Brain microvascular endothelial cell (primary cell): ENCODE measurements at regions not wholly inside any gene's neighbourhood (a gene's known extent, or its start where the extent isn't known, plus 50 kb on each side); places are given as distances from the start of the nearest gene placed in this dataset.

ENCODE experiments used
- DNase-seq: peaks from one replicate; pipeline ENCODE4 v3.0.0-alpha.2; 2020
- H3K27ac ChIP-seq: fragments of 250-450 bp; sonication (Bioruptor Pico); 2 replicates; pipeline ENCODE4 v1.5.1; 2020; ENCODE audit warnings: mild to moderate bottlenecking, moderate library complexity
- H3K27me3 ChIP-seq: fragments of 250-450 bp; sonication (Bioruptor Pico); replicated peaks from 2 replicates; pipeline ENCODE4 v1.5.1; 2020; ENCODE audit warnings: mild to moderate bottlenecking
- H3K36me3 ChIP-seq: fragments of 250-450 bp; sonication (Bioruptor Pico); replicated peaks from 2 replicates; pipeline ENCODE4 v1.5.1; 2020; ENCODE audit warnings: mild to moderate bottlenecking
- H3K4me3 ChIP-seq: 2 replicates; pipeline ENCODE4 v1.5.1; 2011; ENCODE audit warnings: low read depth, mild to moderate bottlenecking, control low read depth, low read length, moderate library complexity
- CTCF ChIP-seq: IDR thresholded peaks from 2 replicates; pipeline ENCODE4 v1.5.1; 2011; ENCODE audit warnings: low read depth, mild to moderate bottlenecking, moderate library complexity, low read length, control low read depth, inconsistent platforms; ENCODE audit errors: missing control alignments
- in situ Hi-C: cut with HindIII; loops from 2 replicates; pipeline ENCODE4 v1.10.0; 2017; ENCODE audit warnings: low sequenced_read_pairs, low pct_ligation_motif_present

- TF ChIP-seq CTCF = no peak
- Histone ChIP-seq H3K27me3 (peaks cover 5% of the 10 kb centered on the region), H3K27ac (no peak overlapping the region)
Observed at GRCh38 chr2:204223046-204223445, 286.5 kb downstream of the ICOS start.

GRCh38 chr2:204223544-204223943 is 287.0 kb downstream of the ICOS start:
- Histone ChIP-seq H3K36me3 (no peaks in the 10 kb centered on the region), H3K4me3 (no peak overlapping the region), H3K27ac (no peak overlapping the region), H3K27me3 (peaks cover 5% of the 10 kb centered on the region)
- no peak for DNase-seq
- no peak for TF ChIP-seq CTCF
- in situ Hi-C loops = no loop called here

More at GRCh38 chr2:204223046-204223445, 286.5 kb downstream of the ICOS start:
- Histone ChIP-seq H3K4me3 (no peak overlapping the region), H3K36me3 (no peaks in the 10 kb centered on the region)
- DNase-seq = no peak
- in situ Hi-C loops = no loop called here

GRCh38 chr2:204225671-204226073 is 289.1 kb downstream of the ICOS start:
- Histone ChIP-seq H3K27ac (no peak overlapping the region), H3K36me3 (no peaks in the 10 kb centered on the region), H3K4me3 (no peak overlapping the region), H3K27me3 (peaks cover 5% of the 10 kb centered on the region)
- TF ChIP-seq CTCF = no peak
- DNase-seq = no peak
- in situ Hi-C loops = no loop called here

GRCh38 chr2:204226305-204226880 is 289.8 kb downstream of the ICOS start:
- in situ Hi-C loops = no loop called here
- Histone ChIP-seq H3K36me3 (no peaks in the 10 kb centered on the region), H3K4me3 (no peak overlapping the region), H3K27ac (no peak overlapping the region), H3K27me3 (peaks cover 5% of the 10 kb centered on the region)
- no peak for DNase-seq
- no peak for TF ChIP-seq CTCF

GRCh38 chr2:204228169-204228886 is 291.8 kb downstream of the ICOS start:
- Histone ChIP-seq H3K4me3 (no peak overlapping the region), H3K36me3 (no peaks in the 10 kb centered on the region), H3K27ac (no peak overlapping the region), H3K27me3 (peaks cover 5% of the 10 kb centered on the region)
- TF ChIP-seq CTCF = no peak
- in situ Hi-C loops = no loop called here
- no peak for DNase-seq
